Keratinocyte (primary cell): ENCODE measurements at regions not wholly inside any gene's neighbourhood (a gene's known extent, or its start where the extent isn't known, plus 50 kb on each side); places are given as distances from the start of the nearest gene placed in this dataset.

ENCODE experiments used
- DNase-seq: peaks from one replicate; pipeline ENCODE4 v3.0.0-alpha.2; 2011; ENCODE audit warnings: low read depth, missing footprints, low spot score
- FAIRE-seq: peaks from 2 replicates; lab custom pipeline; 2011; peaks lifted over from hg19 to GRCh38; lab: Jason Lieb, UNC
- H2AFZ ChIP-seq: 2 replicates; pipeline ENCODE4 v1.6.0; 2012; ENCODE audit warnings: low read length, control low read depth, inconsistent platforms; ENCODE audit not compliant: control insufficient read depth
- H3K27ac ChIP-seq: 2 replicates; pipeline ENCODE4 v1.5.1; 2011; ENCODE audit warnings: low read length; ENCODE audit not compliant: control insufficient read depth, insufficient read depth
- H3K27me3 ChIP-seq: 3 replicates; pipeline ENCODE4 v1.6.0; 2011; ENCODE audit warnings: low read length; ENCODE audit not compliant: control insufficient read depth, insufficient read depth; ENCODE audit errors: extremely low read depth
- H3K36me3 ChIP-seq, 2 experiments: 2 replicates in 1 of 2; 3 replicates in 1 of 2; pipeline ENCODE4 v1.5.1; 2011; ENCODE audit warnings: low read length in 2 of 2, mild to moderate bottlenecking in 1 of 2; ENCODE audit not compliant: control insufficient read depth in 2 of 2, insufficient read depth in 2 of 2; ENCODE audit errors: extremely low read depth in 1 of 2
- H3K4me1 ChIP-seq: 3 replicates; pipeline ENCODE4 v1.5.1; 2011; ENCODE audit warnings: low read length; ENCODE audit not compliant: control insufficient read depth, insufficient read depth; ENCODE audit errors: extremely low read depth
- H3K4me2 ChIP-seq: 3 replicates; pipeline ENCODE4 v1.6.0; 2011; ENCODE audit warnings: low read depth, low read length; ENCODE audit not compliant: control insufficient read depth, insufficient read depth; ENCODE audit errors: extremely low read depth
- H3K4me3 ChIP-seq, 3 experiments: fragments of 200-600 bp in 1 of 3; sonication (generic) in 1 of 3; 2 replicates in 2 of 3; 3 replicates in 1 of 3; pipeline ENCODE4 v1.5.1; 2011 to 2016; ENCODE audit warnings: low read length in 3 of 3, mild to moderate bottlenecking in 3 of 3, control low read depth in 2 of 3, inconsistent platforms in 1 of 3, low read depth in 1 of 3, mixed read lengths in 1 of 3, mixed run types in 1 of 3, moderate library complexity in 1 of 3; ENCODE audit not compliant: control insufficient read depth in 2 of 3, insufficient read depth in 2 of 3; ENCODE audit errors: extremely low read depth in 1 of 3
- H3K79me2 ChIP-seq: 2 replicates; pipeline ENCODE4 v1.6.0; 2012; ENCODE audit warnings: low read length; ENCODE audit not compliant: control insufficient read depth, insufficient read depth
- H3K9ac ChIP-seq: 3 replicates; pipeline ENCODE4 v1.6.0; 2011; ENCODE audit warnings: low read length; ENCODE audit not compliant: control insufficient read depth, insufficient read depth; ENCODE audit errors: extremely low read depth
- H3K9me1 ChIP-seq: 3 replicates; pipeline ENCODE4 v1.6.0; 2011; ENCODE audit warnings: low read length; ENCODE audit not compliant: control insufficient read depth, insufficient read depth; ENCODE audit errors: extremely low read depth
- H3K9me3 ChIP-seq: 2 replicates; pipeline ENCODE4 v1.5.1; 2012; ENCODE audit warnings: low read depth, low read length; ENCODE audit not compliant: control insufficient read depth
- H4K20me1 ChIP-seq: 3 replicates; pipeline ENCODE4 v1.6.0; 2011; ENCODE audit warnings: low read length; ENCODE audit not compliant: control insufficient read depth, insufficient read depth; ENCODE audit errors: extremely low read depth
- EZH2 ChIP-seq: IDR thresholded peaks from one replicate; pipeline ENCODE4 v1.6.1; 2012; ENCODE audit warnings: inconsistent platforms, mild to moderate bottlenecking, low read length, moderate library complexity
- dilution Hi-C: fragments of 300-500 bp; cut with MboI; formaldehyde crosslinking; loops from one replicate; pipeline ENCODE4 v1.7.0; 2020; ENCODE audit warnings: low sequenced_read_pairs; ENCODE audit not compliant: extremely low pct_ligation_motif_present
- TF ChIP-seq, protein P1 (sequence below), 3 experiments: IDR thresholded peaks in 1 of 3; conservative IDR thresholded peaks in 1 of 3; optimal IDR thresholded peaks in 1 of 3; 2 replicates in 2 of 3; 3 replicates in 1 of 3; pipeline versions ENCODE3 to v1.5.1; 2011; ENCODE audit warnings: low read length in 3 of 3, mild to moderate bottlenecking in 3 of 3, moderate library complexity in 2 of 3, control low read depth in 1 of 3, inconsistent platforms in 1 of 3; ENCODE audit not compliant: insufficient read depth in 2 of 3; ENCODE audit errors: extremely low read depth in 1 of 3

- Histone ChIP-seq H3K36me3 (no peaks in the 10 kb centered on the region), H3K4me1 (peaks cover 4% of the 10 kb centered on the region), H3K4me2 (no peak overlapping the region), H3K79me2 (no peaks in the 10 kb centered on the region), H3K9me1 (no peaks in the 10 kb centered on the region), H4K20me1 (no peaks in the 10 kb centered on the region), H3K9me3 (no peaks in the 10 kb centered on the region), H3K9ac (no peak overlapping the region), H3K4me3 (no peak overlapping the region), H2AFZ (no peak overlapping the region), H3K27me3 (no peaks in the 10 kb centered on the region), H3K27ac (no peak overlapping the region)
- no peak for FAIRE-seq
- TF ChIP-seq EZH2 = no peak
- TF ChIP-seq, protein P1, sequence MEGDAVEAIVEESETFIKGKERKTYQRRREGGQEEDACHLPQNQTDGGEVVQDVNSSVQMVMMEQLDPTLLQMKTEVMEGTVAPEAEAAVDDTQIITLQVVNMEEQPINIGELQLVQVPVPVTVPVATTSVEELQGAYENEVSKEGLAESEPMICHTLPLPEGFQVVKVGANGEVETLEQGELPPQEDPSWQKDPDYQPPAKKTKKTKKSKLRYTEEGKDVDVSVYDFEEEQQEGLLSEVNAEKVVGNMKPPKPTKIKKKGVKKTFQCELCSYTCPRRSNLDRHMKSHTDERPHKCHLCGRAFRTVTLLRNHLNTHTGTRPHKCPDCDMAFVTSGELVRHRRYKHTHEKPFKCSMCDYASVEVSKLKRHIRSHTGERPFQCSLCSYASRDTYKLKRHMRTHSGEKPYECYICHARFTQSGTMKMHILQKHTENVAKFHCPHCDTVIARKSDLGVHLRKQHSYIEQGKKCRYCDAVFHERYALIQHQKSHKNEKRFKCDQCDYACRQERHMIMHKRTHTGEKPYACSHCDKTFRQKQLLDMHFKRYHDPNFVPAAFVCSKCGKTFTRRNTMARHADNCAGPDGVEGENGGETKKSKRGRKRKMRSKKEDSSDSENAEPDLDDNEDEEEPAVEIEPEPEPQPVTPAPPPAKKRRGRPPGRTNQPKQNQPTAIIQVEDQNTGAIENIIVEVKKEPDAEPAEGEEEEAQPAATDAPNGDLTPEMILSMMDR (optimal IDR thresholded peaks at IDR 0.05 in 1 of 3, IDR thresholded peaks at IDR 0.05 in 1 of 3, conservative IDR thresholded peaks at IDR 0.05 in 1 of 3; ENCODE audit: extremely low read depth in 1 of 3, insufficient read depth in 2 of 3, low read length in 3 of 3) = no peak
- no peak for DNase-seq
- dilution Hi-C loops = loop anchor here (25.0 kb wide), 1 partner anchor 353 kb away; no protein-coding TSS in a partner anchor
These were observed 105.6 kb upstream of the FOXA2 start for GRCh38 chr20:22690000-22690399.

DNA sequence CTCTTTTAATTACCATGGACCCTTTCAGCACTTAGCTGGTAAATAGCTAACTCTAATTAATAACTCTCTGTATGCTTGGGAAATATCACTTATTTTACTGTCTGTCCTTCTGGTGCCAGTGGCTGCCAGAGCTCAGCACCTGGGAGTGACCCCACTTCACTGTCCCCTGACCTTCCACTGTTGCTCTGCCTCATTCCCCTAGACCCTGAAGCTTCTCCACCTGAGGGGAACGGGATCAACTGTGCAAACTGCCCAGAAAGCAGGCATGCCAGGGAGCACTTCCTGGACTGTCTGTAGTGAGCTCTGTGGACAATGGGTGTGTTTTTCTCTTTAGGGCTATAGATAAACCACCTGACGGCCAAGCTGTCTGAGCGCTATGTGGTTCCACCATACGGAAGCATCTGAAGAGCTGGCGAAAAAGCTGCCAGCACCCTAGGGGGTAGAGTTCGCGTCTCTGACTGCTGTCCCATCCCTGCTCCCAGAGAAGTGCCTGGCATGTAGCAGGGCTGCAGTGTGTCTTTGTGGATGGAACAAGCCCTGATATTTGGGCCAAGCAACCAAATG, 106.3 kb upstream of the FOXA2 start:
- H3K9me1 ChIP-seq = no peaks in the 10 kb centered on the region
- dilution Hi-C loops = loop anchor here (25.0 kb wide), 1 partner anchor 353 kb away; no protein-coding TSS in a partner anchor
- no peak overlapping the region for H3K9ac ChIP-seq
- H3K79me2 ChIP-seq = no peaks in the 10 kb centered on the region
- no peak overlapping the region for H2AFZ ChIP-seq
- H3K4me2 ChIP-seq = no peak overlapping the region
- no peak for DNase-seq
- no peak for FAIRE-seq
- H3K9me3 ChIP-seq = no peaks in the 10 kb centered on the region
- no peaks in the 10 kb centered on the region for H3K36me3 ChIP-seq
- H3K27me3 ChIP-seq = no peaks in the 10 kb centered on the region
- H3K4me3 ChIP-seq = no peak overlapping the region
- H4K20me1 ChIP-seq = no peaks in the 10 kb centered on the region
- no peak overlapping the region for H3K27ac ChIP-seq
- no peak for TF ChIP-seq EZH2
- TF ChIP-seq, protein P1 (optimal IDR thresholded peaks at IDR 0.05 in 1 of 3, IDR thresholded peaks at IDR 0.05 in 1 of 3, conservative IDR thresholded peaks at IDR 0.05 in 1 of 3; ENCODE audit: extremely low read depth in 1 of 3, insufficient read depth in 2 of 3, low read length in 3 of 3) = no peak
- peaks cover 4% of the 10 kb centered on the region for H3K4me1 ChIP-seq
